Colonic mucosa (tissue), 4 donors: ENCODE measurements at regions not wholly inside any gene's neighbourhood (a gene's known extent, or its start where the extent isn't known, plus 50 kb on each side); places are given as distances from the start of the nearest gene placed in this dataset.

Source experiments
- DNase-seq: peaks from one replicate; pipeline ENCODE4 v3.0.0-alpha.2; 2020
- H3K27ac ChIP-seq: fragments of 200-600 bp; one replicate; pipeline ENCODE4 v1.8.0; 2021
- H3K27me3 ChIP-seq: fragments of 200-600 bp; one replicate; pipeline ENCODE4 v1.8.0; 2021
- H3K36me3 ChIP-seq: fragments of 200-600 bp; one replicate; pipeline ENCODE4 v1.8.0; 2021
- H3K4me1 ChIP-seq: fragments of 200-600 bp; one replicate; pipeline ENCODE4 v1.8.0; 2021; ENCODE audit warnings: mild to moderate bottlenecking
- H3K4me3 ChIP-seq: fragments of 200-600 bp; one replicate; pipeline ENCODE4 v1.8.0; 2021
- H3K9ac ChIP-seq, 2 donors: one replicate each; pipeline ENCODE4 v1.7.0; 2013; ENCODE audit warnings: control low read depth in 2 of 2, low read depth in 2 of 2, low read length in 2 of 2
- H3K9me3 ChIP-seq: fragments of 200-600 bp; one replicate; pipeline ENCODE4 v1.8.0; 2021
- intact Hi-C: fragments of 100-400 bp; cut with DNase I; formaldehyde crosslinking; loops from one replicate; pipeline ENCODE4 v1.14.1; 2022
- TF ChIP-seq, protein P1 (sequence below): fragments of 200-600 bp; IDR thresholded peaks from one replicate; pipeline ENCODE4 v1.8.0; 2022; ENCODE audit warnings: antibody characterized with exemption, mild to moderate bottlenecking
- donor health status: healthy.
- donor health status: DM: no; HTN: no; CAD: no.
- donor health status: DM: no; HTN: no; CAD: no.

DNA sequence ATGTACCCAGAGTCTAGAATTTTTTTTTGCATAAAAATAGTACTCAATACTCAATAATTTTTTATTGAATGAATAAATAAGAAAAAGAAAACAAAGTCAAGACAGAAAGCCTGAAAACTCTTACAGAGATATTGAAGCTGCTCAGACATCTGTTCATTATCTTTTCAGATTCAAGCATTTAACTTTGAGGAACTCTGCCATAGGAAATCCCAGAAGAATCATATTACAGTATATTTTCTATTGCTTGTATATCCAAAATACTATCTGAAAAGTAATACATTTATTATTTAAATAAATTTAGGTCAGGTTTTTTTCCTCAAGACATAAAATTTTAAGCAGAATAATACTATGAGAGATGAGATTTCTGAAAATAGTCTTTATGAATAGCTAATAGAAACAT, 755.9 kb upstream of the ADGRL4 start:
- no peaks in the 10 kb centered on the region for H3K36me3 ChIP-seq
- no peak for DNase-seq

DNA sequence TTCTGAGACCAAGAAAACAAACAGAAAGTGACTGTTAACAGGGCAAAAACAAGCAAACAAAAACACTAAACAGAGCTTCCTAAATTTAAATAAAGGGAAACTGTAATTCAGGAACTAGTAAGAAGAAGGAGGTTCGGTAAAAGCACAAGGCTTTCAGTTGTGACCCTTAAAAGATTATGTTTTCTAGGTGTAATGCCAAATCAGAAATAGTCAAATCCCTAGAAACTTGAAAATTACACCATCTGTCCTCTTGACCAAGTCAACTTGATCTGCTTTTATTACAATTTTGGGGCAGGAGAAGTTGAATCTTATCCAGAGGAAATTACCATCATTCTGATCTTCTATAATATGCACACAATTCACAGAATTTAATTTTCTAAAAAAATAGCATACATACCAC, 754.0 kb upstream of the ADGRL4 start:
- no peak overlapping the region for H3K4me3 ChIP-seq
- no peaks in the 10 kb centered on the region for H3K9me3 ChIP-seq
- intact Hi-C loops, result no loop called here
- TF ChIP-seq, protein P1, sequence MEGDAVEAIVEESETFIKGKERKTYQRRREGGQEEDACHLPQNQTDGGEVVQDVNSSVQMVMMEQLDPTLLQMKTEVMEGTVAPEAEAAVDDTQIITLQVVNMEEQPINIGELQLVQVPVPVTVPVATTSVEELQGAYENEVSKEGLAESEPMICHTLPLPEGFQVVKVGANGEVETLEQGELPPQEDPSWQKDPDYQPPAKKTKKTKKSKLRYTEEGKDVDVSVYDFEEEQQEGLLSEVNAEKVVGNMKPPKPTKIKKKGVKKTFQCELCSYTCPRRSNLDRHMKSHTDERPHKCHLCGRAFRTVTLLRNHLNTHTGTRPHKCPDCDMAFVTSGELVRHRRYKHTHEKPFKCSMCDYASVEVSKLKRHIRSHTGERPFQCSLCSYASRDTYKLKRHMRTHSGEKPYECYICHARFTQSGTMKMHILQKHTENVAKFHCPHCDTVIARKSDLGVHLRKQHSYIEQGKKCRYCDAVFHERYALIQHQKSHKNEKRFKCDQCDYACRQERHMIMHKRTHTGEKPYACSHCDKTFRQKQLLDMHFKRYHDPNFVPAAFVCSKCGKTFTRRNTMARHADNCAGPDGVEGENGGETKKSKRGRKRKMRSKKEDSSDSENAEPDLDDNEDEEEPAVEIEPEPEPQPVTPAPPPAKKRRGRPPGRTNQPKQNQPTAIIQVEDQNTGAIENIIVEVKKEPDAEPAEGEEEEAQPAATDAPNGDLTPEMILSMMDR, result no peak
- H3K36me3 ChIP-seq, result no peaks in the 10 kb centered on the region
- H3K4me1 ChIP-seq, result no peaks in the 10 kb centered on the region
- no peaks in the 10 kb centered on the region for H3K27me3 ChIP-seq
- no peak overlapping the region for H3K9ac ChIP-seq
- no peak overlapping the region for H3K27ac ChIP-seq
- no peak for DNase-seq

More for the DNA sequence above, 755.9 kb upstream of the ADGRL4 start:
- Histone ChIP-seq H3K4me3 (no peak overlapping the region), H3K27me3 (no peaks in the 10 kb centered on the region), H3K27ac (no peak overlapping the region), H3K9ac (no peak overlapping the region), H3K4me1 (no peaks in the 10 kb centered on the region), H3K9me3 (no peaks in the 10 kb centered on the region)
- intact Hi-C loops, result no loop called here
- TF ChIP-seq, protein P1, result no peak

DNA sequence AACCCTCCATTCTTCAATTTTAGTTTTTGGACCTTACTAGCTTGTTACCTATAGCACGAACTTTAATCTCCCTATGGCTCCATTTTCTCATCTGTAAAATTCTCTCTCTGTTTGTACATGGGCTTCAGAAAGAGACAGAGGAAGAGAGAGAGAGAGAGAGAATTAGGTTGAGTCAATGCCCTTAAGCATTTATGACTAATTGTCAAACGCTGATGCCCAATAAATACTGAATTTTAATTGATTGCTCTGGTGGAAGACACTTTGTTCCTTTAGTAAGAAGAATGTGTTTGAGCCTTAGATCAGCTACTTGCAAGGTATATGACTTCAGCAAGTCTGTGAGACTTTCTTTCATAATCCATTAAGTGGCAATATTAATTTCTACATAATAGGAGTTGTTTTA, 743.1 kb upstream of the ADGRL4 start:
- H3K36me3 ChIP-seq, result no peaks in the 10 kb centered on the region
- no peaks in the 10 kb centered on the region for H3K27me3 ChIP-seq
- no peak overlapping the region for H3K4me3 ChIP-seq
- no peak for DNase-seq
- H3K4me1 ChIP-seq, result no peaks in the 10 kb centered on the region
- no peak overlapping the region for H3K27ac ChIP-seq
- TF ChIP-seq, protein P1, result no peak
- H3K9me3 ChIP-seq, result no peaks in the 10 kb centered on the region
- intact Hi-C loops, result no loop called here
- H3K9ac ChIP-seq, result no peak overlapping the region

DNA sequence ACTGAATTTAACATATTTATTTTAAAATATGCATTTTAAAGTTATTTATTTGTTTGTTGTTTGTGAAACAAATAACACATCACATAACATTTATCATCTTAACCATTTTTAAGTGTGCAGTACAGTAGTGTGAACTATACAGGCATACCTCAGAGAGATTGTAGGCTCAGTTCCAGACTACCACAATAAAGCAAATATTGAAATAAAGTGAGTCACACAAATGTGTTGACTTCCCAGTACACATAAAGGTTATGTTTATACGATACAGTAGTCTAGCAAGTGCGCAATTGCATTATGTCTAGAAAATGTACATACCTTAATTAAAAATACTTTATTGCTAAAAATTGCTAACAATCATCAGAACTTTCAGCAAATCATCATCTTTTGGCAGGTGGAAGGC, 739.4 kb upstream of the ADGRL4 start:
- Histone ChIP-seq H3K4me3 (no peak overlapping the region), H3K27ac (no peak overlapping the region), H3K9ac (no peak overlapping the region), H3K36me3 (no peaks in the 10 kb centered on the region), H3K9me3 (no peaks in the 10 kb centered on the region), H3K4me1 (no peaks in the 10 kb centered on the region), H3K27me3 (no peaks in the 10 kb centered on the region)
- no peak for DNase-seq
- TF ChIP-seq, protein P1, result no peak
- intact Hi-C loops, result no loop called here

DNA sequence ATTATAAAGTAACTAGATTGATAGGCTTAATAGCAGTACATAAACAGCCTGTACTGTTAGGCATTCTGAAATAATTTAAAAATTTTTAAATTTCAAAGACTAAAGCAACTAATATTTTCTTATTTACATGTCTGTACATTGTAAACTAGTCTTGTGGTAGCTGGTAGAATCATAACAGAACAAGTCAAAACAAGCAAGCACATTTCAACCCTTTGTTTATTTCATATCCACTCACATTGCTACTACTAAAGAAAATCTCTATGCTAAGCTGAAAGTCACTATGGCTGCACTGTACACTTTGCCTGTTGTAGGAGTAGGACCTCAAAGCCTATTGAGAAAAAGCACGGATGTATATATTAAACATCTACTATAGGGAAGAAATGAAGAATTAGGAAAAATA, 738.2 kb upstream of the ADGRL4 start:
- Histone ChIP-seq H3K9ac (no peak overlapping the region), H3K4me3 (no peak overlapping the region), H3K36me3 (no peaks in the 10 kb centered on the region), H3K4me1 (no peaks in the 10 kb centered on the region), H3K9me3 (no peaks in the 10 kb centered on the region), H3K27ac (no peak overlapping the region), H3K27me3 (no peaks in the 10 kb centered on the region)
- intact Hi-C loops, result no loop called here
- TF ChIP-seq, protein P1, result no peak
- DNase-seq, result no peak
